GM11168 (cell line): ENCODE measurements at regions not wholly inside any gene's neighbourhood (a gene's known extent, or its start where the extent isn't known, plus 50 kb on each side); places are given as distances from the start of the nearest gene placed in this dataset.

Experiments
- in situ Hi-C: fragments of 300-500 bp; cut with MboI; formaldehyde crosslinking; loops from one replicate; pipeline ENCODE4 v1.12.0; 2022; ENCODE audit warnings: low sequenced_read_pairs; ENCODE audit not compliant: unreplicated experiment

DNA sequence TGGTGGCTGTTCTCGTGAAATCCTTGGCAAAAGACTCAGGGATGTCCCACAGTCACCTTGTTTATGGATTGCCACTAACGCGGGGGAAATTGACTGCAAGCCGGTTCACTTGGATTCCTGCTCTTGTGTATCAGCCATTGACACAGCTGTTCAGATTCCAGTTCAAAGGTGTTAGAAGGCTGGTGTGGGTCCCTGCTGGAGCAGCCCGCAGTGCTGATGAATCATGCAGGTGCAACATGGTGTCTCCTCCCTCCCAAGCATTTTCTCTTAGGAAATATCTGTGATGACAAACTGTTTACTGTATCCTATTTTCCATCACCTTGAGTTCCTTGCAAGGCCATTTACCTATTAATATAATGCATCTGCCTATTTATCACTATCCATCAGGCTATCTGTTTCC lies 170.1 kb downstream of the GATA3 start:
- in situ Hi-C loops = no loop called here

DNA sequence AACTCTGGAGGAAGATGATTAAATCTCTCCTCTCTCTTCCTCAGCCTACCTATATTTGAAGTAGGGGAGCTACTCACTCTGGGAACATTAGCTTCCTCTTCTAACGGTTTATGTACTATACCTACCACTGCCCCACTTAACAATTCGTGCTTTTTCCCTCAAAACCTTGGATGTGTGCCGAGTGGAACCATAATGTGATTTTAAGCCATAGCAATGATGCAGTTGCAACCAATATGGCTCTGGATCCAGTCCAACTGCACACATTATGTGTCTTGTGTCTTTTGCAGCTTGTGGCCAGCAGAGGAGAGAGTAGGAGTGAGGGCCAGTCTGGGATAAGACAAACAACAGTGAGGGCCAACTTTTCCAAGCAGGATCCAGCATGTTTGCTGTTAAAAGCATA lies 170.7 kb downstream of the GATA3 start:
- in situ Hi-C loops = no loop called here

DNA sequence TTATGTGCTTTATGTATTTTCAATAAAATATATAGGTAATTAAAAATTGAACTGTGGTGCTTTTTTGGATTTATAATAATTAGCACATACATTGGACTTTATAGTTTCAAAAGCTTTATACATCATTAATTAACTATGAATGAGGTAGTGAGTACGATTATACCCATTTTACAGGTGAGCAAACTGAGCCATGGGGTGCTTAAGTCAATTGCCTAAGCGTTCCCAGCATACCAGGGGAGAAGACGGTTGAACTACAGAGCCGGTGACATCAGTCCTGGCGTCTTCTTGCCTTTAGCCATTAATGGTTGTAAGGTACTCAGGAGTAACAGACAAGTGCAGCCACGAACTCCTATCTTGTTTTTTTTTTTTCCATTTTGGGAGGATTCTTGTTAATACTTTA lies 172.8 kb downstream of the GATA3 start:
- in situ Hi-C loops = no loop called here

GRCh38 chr10:8229153-8229552 lies 174.7 kb downstream of the GATA3 start:
- in situ Hi-C loops = no loop called here

DNA sequence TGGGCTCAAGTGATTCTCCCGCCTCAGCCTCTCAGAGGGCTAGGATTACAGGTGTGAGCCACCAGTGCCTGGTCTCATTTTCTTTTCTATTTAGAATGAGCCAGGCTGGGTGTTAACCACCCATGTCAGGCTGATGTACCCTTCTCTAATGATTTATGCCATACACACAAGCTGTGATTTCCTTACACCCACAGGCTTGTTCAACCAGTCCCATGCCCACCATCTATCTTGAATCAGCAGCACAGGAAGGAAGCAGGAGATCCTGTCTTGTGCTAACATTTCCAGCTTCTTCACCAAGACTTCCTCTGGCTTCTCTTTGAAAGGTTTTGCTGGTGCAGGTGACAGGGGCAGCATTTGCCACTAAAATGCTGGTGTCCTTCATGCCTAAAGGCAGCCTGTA lies 176.4 kb downstream of the GATA3 start:
- in situ Hi-C loops = no loop called here

GRCh38 chr10:8233049-8233448 lies 178.6 kb downstream of the GATA3 start:
- in situ Hi-C loops = no loop called here

- in situ Hi-C loops = no loop called here
Observed at GRCh38 chr10:8233832-8234259, 179.4 kb downstream of the GATA3 start.

DNA sequence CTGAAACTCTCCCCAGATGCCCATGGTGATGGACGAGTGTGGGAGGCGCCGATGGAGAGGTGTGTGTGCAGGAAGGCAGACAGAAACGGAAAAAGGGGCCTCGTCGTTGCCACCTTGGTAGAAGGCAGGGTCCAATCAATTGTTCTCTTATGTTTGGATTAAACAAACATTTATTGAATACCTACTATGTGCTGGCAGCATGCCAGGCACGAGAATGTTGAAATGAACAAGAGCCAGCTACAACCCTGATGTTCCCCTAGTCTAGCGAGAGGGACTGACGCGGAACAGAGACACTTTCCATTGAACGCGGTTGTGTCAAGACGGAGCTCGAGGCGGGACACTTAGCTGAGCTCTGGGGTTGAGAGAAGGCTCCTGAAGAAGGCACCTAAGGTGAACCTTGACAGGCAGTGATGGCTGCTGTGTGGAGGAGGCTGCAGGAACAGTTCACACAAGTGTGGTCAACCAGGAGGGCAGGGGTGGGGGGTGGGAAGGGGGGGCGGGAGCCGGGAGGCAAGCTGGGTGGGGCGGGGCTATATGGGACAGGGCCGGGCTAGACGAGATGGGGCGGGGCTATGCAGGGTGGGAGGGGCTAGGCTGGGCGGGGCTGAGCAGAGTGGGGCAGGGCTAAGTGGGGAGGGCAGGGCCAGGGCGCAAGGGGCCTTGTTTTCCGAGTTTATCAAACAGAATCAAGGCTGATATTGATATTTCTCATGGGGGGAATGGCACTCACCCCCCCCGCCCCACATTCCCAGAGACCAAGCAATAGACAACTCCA lies 181.0 kb downstream of the GATA3 start:
- in situ Hi-C loops = no loop called here

DNA sequence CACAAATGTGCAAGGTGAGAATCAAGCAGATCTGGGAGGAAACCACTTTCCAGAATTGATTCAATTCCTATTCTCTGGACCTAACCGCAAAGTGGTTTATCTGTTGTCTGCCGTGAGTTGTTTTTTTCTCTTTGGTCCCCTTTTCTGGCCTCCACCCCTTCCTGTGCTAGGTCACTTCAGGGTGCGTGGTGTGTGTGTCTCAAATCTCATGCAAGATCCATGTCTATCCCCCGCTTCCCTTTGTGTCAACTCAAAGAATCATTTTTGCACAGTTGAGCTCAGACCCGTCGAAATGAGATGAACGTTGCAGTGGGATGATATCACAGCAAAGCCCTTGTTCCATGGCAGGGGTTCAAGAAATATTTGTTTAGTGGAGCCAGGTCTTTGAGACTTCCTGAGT lies 184.5 kb downstream of the GATA3 start:
- in situ Hi-C loops = no loop called here

- in situ Hi-C loops = no loop called here
Observed at GRCh38 chr10:8240861-8241260, 186.4 kb downstream of the GATA3 start.

- in situ Hi-C loops = no loop called here
Observed at GRCh38 chr10:8242295-8242872, 187.9 kb downstream of the GATA3 start.

- in situ Hi-C loops = no loop called here
Observed at GRCh38 chr10:8245131-8245813, 190.8 kb downstream of the GATA3 start.

- in situ Hi-C loops = no loop called here
Observed at GRCh38 chr10:8245814-8246142, 191.3 kb downstream of the GATA3 start.

- in situ Hi-C loops = no loop called here
Observed at GRCh38 chr10:8246548-8246947, 192.1 kb downstream of the GATA3 start.

DNA sequence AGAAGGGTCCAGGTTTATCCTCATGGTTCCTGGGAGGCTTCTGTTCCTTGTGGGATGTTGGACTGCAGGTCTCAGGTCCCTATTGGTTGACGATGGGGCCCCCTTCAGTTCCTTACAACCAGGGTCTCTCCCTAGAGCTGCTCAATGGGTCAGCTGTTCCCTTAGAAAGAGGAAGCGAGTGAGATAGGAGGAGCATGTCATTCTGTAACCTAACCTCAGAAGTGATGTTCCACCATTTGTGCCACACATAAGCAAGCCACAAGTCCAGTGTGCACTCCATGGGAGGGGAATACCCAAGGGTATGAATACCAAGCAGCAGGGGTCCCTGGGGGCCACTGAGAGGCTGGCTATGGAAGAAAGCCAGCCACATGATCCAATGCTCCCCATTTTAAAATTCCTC lies 192.7 kb downstream of the GATA3 start:
- in situ Hi-C loops = no loop called here

- in situ Hi-C loops = no loop called here
Observed at GRCh38 chr10:8248868-8249267, 194.4 kb downstream of the GATA3 start.

DNA sequence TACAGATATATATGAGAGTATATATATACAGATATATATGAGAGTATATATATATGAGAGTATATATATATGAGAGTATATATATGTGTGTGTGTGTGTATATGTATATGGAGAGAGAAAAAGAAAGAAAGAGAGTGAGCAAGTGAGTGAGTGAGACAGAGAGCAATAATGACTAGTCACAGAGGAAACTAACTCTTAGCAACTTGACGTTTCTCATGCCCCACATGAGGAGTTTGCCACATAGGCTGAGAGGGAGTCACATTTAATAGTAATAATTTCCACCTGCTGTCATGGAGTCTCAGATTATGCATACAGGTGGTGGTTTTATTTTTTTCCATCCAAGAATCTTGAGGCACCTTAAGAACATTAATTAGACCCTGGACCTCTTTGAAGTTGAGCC lies 199.9 kb downstream of the GATA3 start:
- in situ Hi-C loops = no loop called here

DNA sequence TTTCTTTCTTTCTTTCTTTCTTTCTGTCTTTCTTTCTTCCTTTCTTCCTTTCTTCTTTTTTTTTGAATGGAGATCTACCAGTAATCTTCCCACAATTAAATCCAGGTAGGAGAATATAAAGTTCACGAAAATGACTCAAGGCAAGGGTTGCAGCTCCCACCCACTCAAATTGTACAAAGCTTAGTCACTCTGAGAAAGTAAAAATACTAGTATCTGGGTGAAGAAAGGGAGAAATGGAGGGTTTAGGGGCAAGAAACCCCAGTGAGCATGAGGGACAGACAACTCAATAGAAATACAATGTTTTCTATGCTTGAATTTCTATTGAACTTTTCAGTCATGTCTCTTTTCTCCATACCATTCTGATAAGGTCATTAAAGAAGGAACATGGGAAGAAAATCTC lies 200.8 kb downstream of the GATA3 start:
- in situ Hi-C loops = no loop called here

DNA sequence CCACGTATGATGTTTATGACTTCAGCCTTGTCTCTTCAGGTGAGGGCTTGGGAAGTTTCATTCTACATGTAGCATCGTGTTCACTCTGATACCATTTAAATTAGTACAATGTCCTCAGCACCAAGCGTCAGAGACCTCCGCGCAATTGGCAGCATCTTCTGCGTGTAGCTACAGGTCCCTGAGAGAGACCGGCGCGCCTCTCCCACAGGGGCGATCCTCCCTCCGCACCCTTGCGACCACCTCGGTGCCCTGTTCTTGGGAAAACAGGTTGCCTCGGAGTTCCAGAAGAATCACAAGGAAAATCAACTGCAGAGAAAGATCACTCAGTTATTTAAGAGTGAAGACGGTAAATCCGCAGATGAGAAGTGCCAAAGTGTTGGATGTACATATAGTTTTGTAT lies 206.2 kb downstream of the GATA3 start:
- in situ Hi-C loops = no loop called here

DNA sequence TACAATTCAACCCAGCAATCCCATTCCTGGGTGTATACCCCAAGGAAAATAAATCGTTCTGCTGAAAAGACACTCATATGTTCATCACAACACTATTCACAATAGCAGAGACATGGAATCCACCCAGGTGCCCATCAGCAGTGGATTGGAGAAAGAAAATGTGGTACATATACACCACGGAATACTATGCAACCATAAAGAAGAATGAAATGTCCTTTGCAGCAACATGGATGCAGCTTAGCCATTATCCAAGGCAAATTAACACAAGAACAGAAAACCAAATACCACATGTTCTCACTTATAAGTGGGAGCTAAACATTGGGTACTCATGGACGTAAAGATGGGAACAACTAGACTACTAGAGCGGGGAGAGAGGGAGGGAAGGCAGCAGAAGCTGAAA lies 207.8 kb downstream of the GATA3 start:
- in situ Hi-C loops = no loop called here

DNA sequence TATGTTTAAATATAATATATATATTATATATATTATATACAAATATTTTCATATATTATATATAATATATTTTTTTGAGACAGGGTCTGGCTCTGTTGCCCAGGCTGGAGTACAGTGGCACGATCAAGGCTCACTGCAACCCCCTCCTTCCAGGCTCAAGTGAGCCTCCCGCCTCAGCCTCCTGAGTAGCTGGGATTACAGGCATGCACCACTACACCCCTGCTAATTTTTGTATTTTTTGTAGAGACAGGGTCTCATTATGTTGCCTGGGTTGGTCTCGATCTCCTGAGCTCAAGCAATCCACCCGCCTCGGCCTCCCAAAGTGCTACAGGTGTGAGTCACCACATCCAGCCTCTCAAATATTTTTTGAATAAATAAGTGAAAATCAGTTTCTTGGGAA lies 215.5 kb downstream of the GATA3 start:
- in situ Hi-C loops = no loop called here
